Keratinocyte (primary cell): ENCODE measurements at regions not wholly inside any gene's neighbourhood (a gene's known extent, or its start where the extent isn't known, plus 50 kb on each side); places are given as distances from the start of the nearest gene placed in this dataset.

Experiments used
- DNase-seq: peaks from one replicate; pipeline ENCODE4 v3.0.0-alpha.2; 2011; ENCODE audit warnings: low read depth, missing footprints, low spot score
- FAIRE-seq: peaks from 2 replicates; lab custom pipeline; 2011; peaks lifted over from hg19 to GRCh38; lab: Jason Lieb, UNC
- H2AFZ ChIP-seq: 2 replicates; pipeline ENCODE4 v1.6.0; 2012; ENCODE audit warnings: low read length, control low read depth, inconsistent platforms; ENCODE audit not compliant: control insufficient read depth
- H3K27ac ChIP-seq: 2 replicates; pipeline ENCODE4 v1.5.1; 2011; ENCODE audit warnings: low read length; ENCODE audit not compliant: control insufficient read depth, insufficient read depth
- H3K27me3 ChIP-seq: 3 replicates; pipeline ENCODE4 v1.6.0; 2011; ENCODE audit warnings: low read length; ENCODE audit not compliant: control insufficient read depth, insufficient read depth; ENCODE audit errors: extremely low read depth
- H3K36me3 ChIP-seq, 2 experiments: 2 replicates in 1 of 2; 3 replicates in 1 of 2; pipeline ENCODE4 v1.5.1; 2011; ENCODE audit warnings: low read length in 2 of 2, mild to moderate bottlenecking in 1 of 2; ENCODE audit not compliant: control insufficient read depth in 2 of 2, insufficient read depth in 2 of 2; ENCODE audit errors: extremely low read depth in 1 of 2
- H3K4me1 ChIP-seq: 3 replicates; pipeline ENCODE4 v1.5.1; 2011; ENCODE audit warnings: low read length; ENCODE audit not compliant: control insufficient read depth, insufficient read depth; ENCODE audit errors: extremely low read depth
- H3K4me2 ChIP-seq: 3 replicates; pipeline ENCODE4 v1.6.0; 2011; ENCODE audit warnings: low read depth, low read length; ENCODE audit not compliant: control insufficient read depth, insufficient read depth; ENCODE audit errors: extremely low read depth
- H3K4me3 ChIP-seq, 3 experiments: fragments of 200-600 bp in 1 of 3; sonication (generic) in 1 of 3; 2 replicates in 2 of 3; 3 replicates in 1 of 3; pipeline ENCODE4 v1.5.1; 2011 to 2016; ENCODE audit warnings: low read length in 3 of 3, mild to moderate bottlenecking in 3 of 3, control low read depth in 2 of 3, inconsistent platforms in 1 of 3, low read depth in 1 of 3, mixed read lengths in 1 of 3, mixed run types in 1 of 3, moderate library complexity in 1 of 3; ENCODE audit not compliant: control insufficient read depth in 2 of 3, insufficient read depth in 2 of 3; ENCODE audit errors: extremely low read depth in 1 of 3
- H3K79me2 ChIP-seq: 2 replicates; pipeline ENCODE4 v1.6.0; 2012; ENCODE audit warnings: low read length; ENCODE audit not compliant: control insufficient read depth, insufficient read depth
- H3K9ac ChIP-seq: 3 replicates; pipeline ENCODE4 v1.6.0; 2011; ENCODE audit warnings: low read length; ENCODE audit not compliant: control insufficient read depth, insufficient read depth; ENCODE audit errors: extremely low read depth
- H3K9me1 ChIP-seq: 3 replicates; pipeline ENCODE4 v1.6.0; 2011; ENCODE audit warnings: low read length; ENCODE audit not compliant: control insufficient read depth, insufficient read depth; ENCODE audit errors: extremely low read depth
- H3K9me3 ChIP-seq: 2 replicates; pipeline ENCODE4 v1.5.1; 2012; ENCODE audit warnings: low read depth, low read length; ENCODE audit not compliant: control insufficient read depth
- H4K20me1 ChIP-seq: 3 replicates; pipeline ENCODE4 v1.6.0; 2011; ENCODE audit warnings: low read length; ENCODE audit not compliant: control insufficient read depth, insufficient read depth; ENCODE audit errors: extremely low read depth
- EZH2 ChIP-seq: IDR thresholded peaks from one replicate; pipeline ENCODE4 v1.6.1; 2012; ENCODE audit warnings: inconsistent platforms, mild to moderate bottlenecking, low read length, moderate library complexity
- dilution Hi-C: fragments of 300-500 bp; cut with MboI; formaldehyde crosslinking; loops from one replicate; pipeline ENCODE4 v1.7.0; 2020; ENCODE audit warnings: low sequenced_read_pairs; ENCODE audit not compliant: extremely low pct_ligation_motif_present
- TF ChIP-seq, protein P1 (sequence below), 3 experiments: IDR thresholded peaks in 1 of 3; conservative IDR thresholded peaks in 1 of 3; optimal IDR thresholded peaks in 1 of 3; 2 replicates in 2 of 3; 3 replicates in 1 of 3; pipeline versions ENCODE3 to v1.5.1; 2011; ENCODE audit warnings: low read length in 3 of 3, mild to moderate bottlenecking in 3 of 3, moderate library complexity in 2 of 3, control low read depth in 1 of 3, inconsistent platforms in 1 of 3; ENCODE audit not compliant: insufficient read depth in 2 of 3; ENCODE audit errors: extremely low read depth in 1 of 3

DNA sequence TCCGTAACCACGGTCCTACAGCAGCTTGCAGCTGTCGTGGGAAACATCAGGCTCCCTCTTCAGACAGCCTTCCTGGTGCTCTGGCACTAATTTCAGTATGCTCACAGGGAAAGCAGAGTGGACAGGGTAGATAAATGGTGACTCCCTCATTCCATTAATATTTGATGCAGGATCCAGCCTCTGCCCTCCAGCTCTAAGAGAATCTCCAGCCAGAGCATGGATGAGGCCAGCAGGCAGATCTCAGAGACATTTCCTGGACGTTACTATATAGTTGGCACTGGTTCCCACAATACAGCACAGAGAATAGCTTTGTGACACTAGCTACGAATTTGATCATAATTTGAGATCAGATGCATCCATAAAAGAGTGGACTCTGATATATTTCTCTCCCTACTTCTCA, 341.4 kb downstream of the LIG4 start:
- H4K20me1 ChIP-seq = no peaks in the 10 kb centered on the region
- H3K9me3 ChIP-seq = peaks cover 3% of the 10 kb centered on the region
- no peak overlapping the region for H2AFZ ChIP-seq
- H3K27me3 ChIP-seq = peaks cover under 1% of the 10 kb centered on the region
- FAIRE-seq (no peak), DNase-seq (no peak)
- dilution Hi-C loops = no loop called here
- no peaks in the 10 kb centered on the region for H3K36me3 ChIP-seq
- H3K27ac ChIP-seq = no peak overlapping the region
- H3K4me1 ChIP-seq = no peaks in the 10 kb centered on the region
- TF ChIP-seq, protein P1, sequence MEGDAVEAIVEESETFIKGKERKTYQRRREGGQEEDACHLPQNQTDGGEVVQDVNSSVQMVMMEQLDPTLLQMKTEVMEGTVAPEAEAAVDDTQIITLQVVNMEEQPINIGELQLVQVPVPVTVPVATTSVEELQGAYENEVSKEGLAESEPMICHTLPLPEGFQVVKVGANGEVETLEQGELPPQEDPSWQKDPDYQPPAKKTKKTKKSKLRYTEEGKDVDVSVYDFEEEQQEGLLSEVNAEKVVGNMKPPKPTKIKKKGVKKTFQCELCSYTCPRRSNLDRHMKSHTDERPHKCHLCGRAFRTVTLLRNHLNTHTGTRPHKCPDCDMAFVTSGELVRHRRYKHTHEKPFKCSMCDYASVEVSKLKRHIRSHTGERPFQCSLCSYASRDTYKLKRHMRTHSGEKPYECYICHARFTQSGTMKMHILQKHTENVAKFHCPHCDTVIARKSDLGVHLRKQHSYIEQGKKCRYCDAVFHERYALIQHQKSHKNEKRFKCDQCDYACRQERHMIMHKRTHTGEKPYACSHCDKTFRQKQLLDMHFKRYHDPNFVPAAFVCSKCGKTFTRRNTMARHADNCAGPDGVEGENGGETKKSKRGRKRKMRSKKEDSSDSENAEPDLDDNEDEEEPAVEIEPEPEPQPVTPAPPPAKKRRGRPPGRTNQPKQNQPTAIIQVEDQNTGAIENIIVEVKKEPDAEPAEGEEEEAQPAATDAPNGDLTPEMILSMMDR (optimal IDR thresholded peaks at IDR 0.05 in 1 of 3, IDR thresholded peaks at IDR 0.05 in 1 of 3, conservative IDR thresholded peaks at IDR 0.05 in 1 of 3; ENCODE audit: extremely low read depth in 1 of 3, insufficient read depth in 2 of 3, low read length in 3 of 3) = no peak
- no peak for TF ChIP-seq EZH2
- no peak overlapping the region for H3K9ac ChIP-seq
- no peaks in the 10 kb centered on the region for H3K79me2 ChIP-seq
- no peak overlapping the region for H3K4me2 ChIP-seq
- no peak overlapping the region for H3K4me3 ChIP-seq
- H3K9me1 ChIP-seq = no peaks in the 10 kb centered on the region

DNA sequence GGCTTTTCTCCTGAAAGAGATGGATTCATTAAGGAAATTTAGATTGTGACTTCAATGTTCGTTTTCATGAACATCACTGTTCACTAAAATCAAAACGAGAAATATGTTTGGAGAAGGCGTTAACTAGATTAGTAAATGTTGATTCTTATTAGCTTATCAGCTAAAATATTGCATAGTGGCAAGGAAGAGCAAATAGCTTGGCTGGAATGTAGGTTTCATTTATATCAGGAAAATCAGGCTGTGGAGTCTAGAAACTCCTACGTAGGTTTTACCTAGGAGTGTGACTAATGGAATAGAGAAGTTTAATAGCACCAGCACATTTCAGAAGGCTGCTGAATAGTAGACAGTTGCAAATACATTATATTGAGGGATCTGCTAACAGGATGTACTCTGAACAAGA, 344.9 kb downstream of the LIG4 start:
- H3K4me3 ChIP-seq = no peak overlapping the region
- FAIRE-seq (no peak), DNase-seq (no peak)
- no peak overlapping the region for H3K9ac ChIP-seq
- no peak overlapping the region for H3K27ac ChIP-seq
- dilution Hi-C loops = no loop called here
- H3K79me2 ChIP-seq = no peaks in the 10 kb centered on the region
- H3K4me1 ChIP-seq = no peaks in the 10 kb centered on the region
- no peaks in the 10 kb centered on the region for H3K36me3 ChIP-seq
- peaks cover 3% of the 10 kb centered on the region for H3K9me3 ChIP-seq
- H2AFZ ChIP-seq = no peak overlapping the region
- no peaks in the 10 kb centered on the region for H3K9me1 ChIP-seq
- no peak for TF ChIP-seq EZH2
- TF ChIP-seq, protein P1 (optimal IDR thresholded peaks at IDR 0.05 in 1 of 3, IDR thresholded peaks at IDR 0.05 in 1 of 3, conservative IDR thresholded peaks at IDR 0.05 in 1 of 3; ENCODE audit: extremely low read depth in 1 of 3, insufficient read depth in 2 of 3, low read length in 3 of 3) = no peak
- H3K4me2 ChIP-seq = no peak overlapping the region
- peaks cover 34% of the 10 kb centered on the region for H3K27me3 ChIP-seq
- H4K20me1 ChIP-seq = no peaks in the 10 kb centered on the region
